GM19467 (cell line): ENCODE measurements at regions not wholly inside any gene's neighbourhood (a gene's known extent, or its start where the extent isn't known, plus 50 kb on each side); places are given as distances from the start of the nearest gene placed in this dataset.

Source experiments
- ATAC-seq: cut with Tn5 transposase; IDR thresholded peaks from one replicate; pipeline ENCODE4 v1.9.1; 2021; ENCODE audit warnings: mild to moderate bottlenecking, moderate library complexity; ENCODE audit not compliant: unreplicated experiment

GRCh38 chr5:128665747-128666355 is 127.8 kb upstream of the FBN2 start:
- ATAC-seq: no peak

GRCh38 chr5:128667152-128667551 is 129.1 kb upstream of the FBN2 start:
- ATAC-seq: no peak

GRCh38 chr5:128667751-128668150 is 129.7 kb upstream of the FBN2 start:
- no peak for ATAC-seq

GRCh38 chr5:128668921-128669320 is 130.9 kb upstream of the FBN2 start:
- ATAC-seq: no peak

- ATAC-seq: no peak
Measured at GRCh38 chr5:128669803-128670202, 131.8 kb upstream of the FBN2 start.

- ATAC-seq: no peak
Measured at GRCh38 chr5:128671943-128672342, 133.9 kb upstream of the FBN2 start.

- no peak for ATAC-seq
Measured at GRCh38 chr5:128673000-128673399, 135.0 kb upstream of the FBN2 start.

GRCh38 chr5:128673411-128673957 is 135.4 kb upstream of the FBN2 start:
- ATAC-seq: no peak

- ATAC-seq: no peak
Measured at GRCh38 chr5:128673970-128674369, 135.9 kb upstream of the FBN2 start.

- ATAC-seq: peak; percentile 87
Measured at GRCh38 chr5:128674837-128675446, 136.9 kb upstream of the FBN2 start.

- no peak for ATAC-seq
Measured at GRCh38 chr5:128681096-128681495, 143.1 kb upstream of the FBN2 start.

GRCh38 chr5:128681764-128682592 is 143.9 kb upstream of the FBN2 start:
- ATAC-seq: no peak

GRCh38 chr5:128682669-128683068 is 144.6 kb upstream of the FBN2 start:
- ATAC-seq: no peak

GRCh38 chr5:128684961-128685360 is 146.9 kb upstream of the FBN2 start:
- ATAC-seq: no peak

- no peak for ATAC-seq
Measured at GRCh38 chr5:128687930-128688329, 149.9 kb upstream of the FBN2 start.

GRCh38 chr5:128693764-128694163 is 155.7 kb upstream of the FBN2 start:
- no peak for ATAC-seq

- no peak for ATAC-seq
Measured at GRCh38 chr5:128695791-128696530, 157.9 kb upstream of the FBN2 start.

GRCh38 chr5:128701301-128701700 is 163.3 kb upstream of the FBN2 start:
- ATAC-seq: no peak

- no peak for ATAC-seq
Measured at GRCh38 chr5:128703322-128703721, 165.3 kb upstream of the FBN2 start.

GRCh38 chr5:128706269-128706668 is 168.2 kb upstream of the FBN2 start:
- ATAC-seq: no peak

- no peak for ATAC-seq
Measured at GRCh38 chr5:128708841-128709240, 170.8 kb upstream of the FBN2 start.
